ENCODE measurements at regions not wholly inside any gene's neighbourhood (a gene's known extent, or its start where the extent isn't known, plus 50 kb on each side); places are given as distances from the start of the nearest gene placed in this dataset.
A peak's percentile ranks its signal among the peaks of the same experiment; 100 is the strongest.
"Not testable (repeated sequence)": the region's sequence is repeated elsewhere in the genome, so short reads cannot be mapped to it uniquely, and the experiment has no call there.

- no peak for DNase-seq (ENCODE audit: low read depth)
Observed at GRCh38 chr12:127106041-127106440, 1160.9 kb upstream of the TMEM132C start.

- no peak for DNase-seq (ENCODE audit: low read depth)
Observed at GRCh38 chr12:127106697-127107096, 1160.3 kb upstream of the TMEM132C start.

- DNase-seq (ENCODE audit: low read depth) = no peak
Observed at GRCh38 chr12:127107744-127108143, 1159.2 kb upstream of the TMEM132C start.

- DNase-seq (ENCODE audit: low read depth) = peak; percentile 51
Observed at GRCh38 chr12:127108360-127109215, 1158.4 kb upstream of the TMEM132C start.

- no peak for DNase-seq (ENCODE audit: low read depth)
Observed at GRCh38 chr12:127113945-127114344, 1153.0 kb upstream of the TMEM132C start.

GRCh38 chr12:127115468-127116035, 1151.4 kb upstream of the TMEM132C start:
- no peak for DNase-seq (ENCODE audit: low read depth)

- no peak for DNase-seq (ENCODE audit: low read depth)
Observed at GRCh38 chr12:127118251-127118650, 1148.7 kb upstream of the TMEM132C start.

- DNase-seq (ENCODE audit: low read depth) = no peak
Observed at GRCh38 chr12:127119600-127120140, 1147.3 kb upstream of the TMEM132C start.

- no peak for DNase-seq (ENCODE audit: low read depth)
Observed at GRCh38 chr12:127120851-127121250, 1146.1 kb upstream of the TMEM132C start.

- DNase-seq (ENCODE audit: low read depth) = no peak
Observed at GRCh38 chr12:127121494-127122084, 1145.4 kb upstream of the TMEM132C start.

GRCh38 chr12:127125607-127126259, 1141.2 kb upstream of the TMEM132C start:
- peak; percentile 49 for DNase-seq (ENCODE audit: low read depth)

- DNase-seq (ENCODE audit: low read depth) = no peak
Observed at GRCh38 chr12:127126260-127126628, 1140.7 kb upstream of the TMEM132C start.

- DNase-seq (ENCODE audit: low read depth) = no peak
Observed at GRCh38 chr12:127127897-127128296, 1139.1 kb upstream of the TMEM132C start.

GRCh38 chr12:127130506-127131124, 1136.4 kb upstream of the TMEM132C start:
- peak; percentile 31 for DNase-seq (ENCODE audit: low read depth)

- DNase-seq (ENCODE audit: low read depth) = no peak
Observed at GRCh38 chr12:127133675-127134335, 1133.2 kb upstream of the TMEM132C start.

- not testable (repeated sequence) for DNase-seq (ENCODE audit: low read depth)
Observed at GRCh38 chr12:127140864-127141484, 1126.0 kb upstream of the TMEM132C start.

GRCh38 chr12:127143020-127143419, 1124.0 kb upstream of the TMEM132C start:
- no peak for DNase-seq (ENCODE audit: low read depth)

GRCh38 chr12:127144770-127145169, 1122.2 kb upstream of the TMEM132C start:
- no peak for DNase-seq (ENCODE audit: low read depth)

- DNase-seq (ENCODE audit: low read depth) = no peak
Observed at GRCh38 chr12:127145241-127145928, 1121.6 kb upstream of the TMEM132C start.

All from stromal cell of bone marrow (primary cell).